ENCODE measurements at regions not wholly inside any gene's neighbourhood (a gene's known extent, or its start where the extent isn't known, plus 50 kb on each side); places are given as distances from the start of the nearest gene placed in this dataset.
A peak's percentile ranks its signal among the peaks of the same experiment; 100 is the strongest.

GRCh38 chr1:19591482-19592091 lies 52.5 kb upstream of the NBL1 start:
- Mint-ChIP-seq H3K4me1 (ENCODE audit: low read depth) (peaks cover 9% of the 10 kb centered on the region), H3K4me3 (ENCODE audit: low read depth) (no peak overlapping the region), H3K27me3 (ENCODE audit: low read depth) (peaks cover 6% of the 10 kb centered on the region), H3K27ac (no peak overlapping the region), H3K36me3 (ENCODE audit: low read depth) (no peaks in the 10 kb centered on the region), H3K9me3 (no peaks in the 10 kb centered on the region)
- no peak for DNase-seq (ENCODE audit: low spot score)
- intact Hi-C loops (cut with micrococcal nuclease), result loop anchor here (10.0 kb wide), 1 partner anchor 123 kb away; no protein-coding TSS in a partner anchor

GRCh38 chr1:19585507-19585906 lies 58.6 kb upstream of the NBL1 start:
- no peak for DNase-seq (ENCODE audit: low spot score)
- Mint-ChIP-seq H3K9me3 (no peaks in the 10 kb centered on the region), H3K27me3 (ENCODE audit: low read depth) (peaks cover 2% of the 10 kb centered on the region), H3K27ac (no peak overlapping the region), H3K4me3 (ENCODE audit: low read depth) (no peak overlapping the region), H3K4me1 (ENCODE audit: low read depth) (peaks cover 10% of the 10 kb centered on the region), H3K36me3 (ENCODE audit: low read depth) (no peaks in the 10 kb centered on the region)
- intact Hi-C loops (cut with micrococcal nuclease), result no loop called here

- peaks cover 8% of the 10 kb centered on the region for H3K27me3 Mint-ChIP-seq (ENCODE audit: low read depth)
- no peak overlapping the region for H3K27ac Mint-ChIP-seq
- peaks cover 11% of the 10 kb centered on the region for H3K4me1 Mint-ChIP-seq (ENCODE audit: low read depth)
- peak; percentile 63 for DNase-seq (ENCODE audit: low spot score)
- H3K36me3 Mint-ChIP-seq (ENCODE audit: low read depth), result no peaks in the 10 kb centered on the region
- H3K4me3 Mint-ChIP-seq (ENCODE audit: low read depth), result no peak overlapping the region
- intact Hi-C loops (cut with micrococcal nuclease), result loop anchor here (1.0 to 5.0 kb wide), 3 partner anchors 95 to 240 kb away; no protein-coding TSS in a partner anchor
- H3K9me3 Mint-ChIP-seq, result no peaks in the 10 kb centered on the region
These were observed 61.8 kb upstream of the NBL1 start for GRCh38 chr1:19582318-19582717.

GRCh38 chr1:19581381-19581780 lies 62.7 kb upstream of the NBL1 start:
- no peak for DNase-seq (ENCODE audit: low spot score)
- Mint-ChIP-seq H3K36me3 (ENCODE audit: low read depth) (no peaks in the 10 kb centered on the region), H3K4me3 (ENCODE audit: low read depth) (no peak overlapping the region), H3K9me3 (no peaks in the 10 kb centered on the region), H3K27ac (no peak overlapping the region), H3K4me1 (ENCODE audit: low read depth) (peaks cover 11% of the 10 kb centered on the region), H3K27me3 (ENCODE audit: low read depth) (peaks cover 11% of the 10 kb centered on the region)
- intact Hi-C loops (cut with micrococcal nuclease), result loop anchor here (5.0 kb wide), 1 partner anchor 239 kb away; no protein-coding TSS in a partner anchor

GRCh38 chr1:19577561-19577960 lies 66.5 kb upstream of the NBL1 start:
- intact Hi-C loops (cut with micrococcal nuclease), result no loop called here
- peaks cover 21% of the 10 kb centered on the region for H3K27me3 Mint-ChIP-seq (ENCODE audit: low read depth)

GRCh38 chr1:19577036-19577435 lies 67.1 kb upstream of the NBL1 start:
- Mint-ChIP-seq H3K4me1 (ENCODE audit: low read depth) (peaks cover 7% of the 10 kb centered on the region), H3K27me3 (ENCODE audit: low read depth) (peaks cover 26% of the 10 kb centered on the region), H3K9me3 (no peaks in the 10 kb centered on the region), H3K27ac (no peak overlapping the region), H3K4me3 (ENCODE audit: low read depth) (no peak overlapping the region), H3K36me3 (ENCODE audit: low read depth) (no peaks in the 10 kb centered on the region)
- no peak for DNase-seq (ENCODE audit: low spot score)
- intact Hi-C loops (cut with micrococcal nuclease), result no loop called here

More at GRCh38 chr1:19577561-19577960, 66.5 kb upstream of the NBL1 start:
- Mint-ChIP-seq H3K4me3 (ENCODE audit: low read depth) (no peak overlapping the region), H3K36me3 (ENCODE audit: low read depth) (no peaks in the 10 kb centered on the region), H3K4me1 (ENCODE audit: low read depth) (peaks cover 11% of the 10 kb centered on the region), H3K9me3 (no peaks in the 10 kb centered on the region), H3K27ac (no peak overlapping the region)
- no peak for DNase-seq (ENCODE audit: low spot score)

GRCh38 chr1:19569786-19570185 lies 74.3 kb upstream of the NBL1 start:
- H3K4me1 Mint-ChIP-seq (ENCODE audit: low read depth), result no peaks in the 10 kb centered on the region
- H3K36me3 Mint-ChIP-seq (ENCODE audit: low read depth), result no peaks in the 10 kb centered on the region
- H3K27ac Mint-ChIP-seq, result no peak overlapping the region
- no peaks in the 10 kb centered on the region for H3K9me3 Mint-ChIP-seq
- no peak overlapping the region for H3K4me3 Mint-ChIP-seq (ENCODE audit: low read depth)
- no peak for DNase-seq (ENCODE audit: low spot score)
- intact Hi-C loops (cut with micrococcal nuclease), result no loop called here
- peaks cover 23% of the 10 kb centered on the region for H3K27me3 Mint-ChIP-seq (ENCODE audit: low read depth)

- DNase-seq (ENCODE audit: low spot score), result no peak
- Mint-ChIP-seq H3K4me1 (ENCODE audit: low read depth) (no peaks in the 10 kb centered on the region), H3K27ac (no peak overlapping the region), H3K36me3 (ENCODE audit: low read depth) (no peaks in the 10 kb centered on the region), H3K9me3 (no peaks in the 10 kb centered on the region), H3K4me3 (ENCODE audit: low read depth) (no peak overlapping the region), H3K27me3 (ENCODE audit: low read depth) (peaks cover 15% of the 10 kb centered on the region)
- intact Hi-C loops (cut with micrococcal nuclease), result no loop called here
These were observed 77.1 kb upstream of the NBL1 start for GRCh38 chr1:19567041-19567440.

- H3K36me3 Mint-ChIP-seq (ENCODE audit: low read depth), result no peaks in the 10 kb centered on the region
- peaks cover 7% of the 10 kb centered on the region for H3K27me3 Mint-ChIP-seq (ENCODE audit: low read depth)
- intact Hi-C loops (cut with micrococcal nuclease), result no loop called here
- H3K4me3 Mint-ChIP-seq (ENCODE audit: low read depth), result no peak overlapping the region
- H3K9me3 Mint-ChIP-seq, result no peaks in the 10 kb centered on the region
- H3K27ac Mint-ChIP-seq, result no peak overlapping the region
- H3K4me1 Mint-ChIP-seq (ENCODE audit: low read depth), result peaks cover 6% of the 10 kb centered on the region
- no peak for DNase-seq (ENCODE audit: low spot score)
These were observed 79.0 kb upstream of the CAPZB start for GRCh38 chr1:19564366-19564765.

- Mint-ChIP-seq H3K27ac (no peak overlapping the region), H3K4me3 (ENCODE audit: low read depth) (no peak overlapping the region)
- intact Hi-C loops (cut with micrococcal nuclease), result no loop called here
These were observed 78.2 kb upstream of the CAPZB start for GRCh38 chr1:19563324-19564097.

GRCh38 chr1:19562847-19563246 lies 77.5 kb upstream of the CAPZB start:
- H3K27ac Mint-ChIP-seq, result no peak overlapping the region

More at GRCh38 chr1:19563324-19564097, 78.2 kb upstream of the CAPZB start:
- no peaks in the 10 kb centered on the region for H3K36me3 Mint-ChIP-seq (ENCODE audit: low read depth)
- H3K9me3 Mint-ChIP-seq, result no peaks in the 10 kb centered on the region
- peaks cover 10% of the 10 kb centered on the region for H3K4me1 Mint-ChIP-seq (ENCODE audit: low read depth)
- no peak for DNase-seq (ENCODE audit: low spot score)
- H3K27me3 Mint-ChIP-seq (ENCODE audit: low read depth), result peaks cover 7% of the 10 kb centered on the region

GRCh38 chr1:19560480-19560879 lies 75.1 kb upstream of the CAPZB start:
- intact Hi-C loops (cut with micrococcal nuclease), result no loop called here
- Mint-ChIP-seq H3K9me3 (no peaks in the 10 kb centered on the region), H3K27me3 (ENCODE audit: low read depth) (peaks cover 20% of the 10 kb centered on the region), H3K36me3 (ENCODE audit: low read depth) (no peaks in the 10 kb centered on the region), H3K4me3 (ENCODE audit: low read depth) (no peak overlapping the region), H3K4me1 (ENCODE audit: low read depth) (peaks cover 15% of the 10 kb centered on the region), H3K27ac (no peak overlapping the region)
- DNase-seq (ENCODE audit: low spot score), result no peak

More at GRCh38 chr1:19562847-19563246, 77.5 kb upstream of the CAPZB start:
- Mint-ChIP-seq H3K4me3 (ENCODE audit: low read depth) (no peak overlapping the region), H3K27me3 (ENCODE audit: low read depth) (peaks cover 13% of the 10 kb centered on the region), H3K4me1 (ENCODE audit: low read depth) (peaks cover 13% of the 10 kb centered on the region), H3K9me3 (no peaks in the 10 kb centered on the region), H3K36me3 (ENCODE audit: low read depth) (no peaks in the 10 kb centered on the region)
- intact Hi-C loops (cut with micrococcal nuclease), result no loop called here
- DNase-seq (ENCODE audit: low spot score), result no peak

GRCh38 chr1:19559641-19560040 lies 74.3 kb upstream of the CAPZB start:
- Mint-ChIP-seq H3K9me3 (no peaks in the 10 kb centered on the region), H3K27ac (no peak overlapping the region), H3K27me3 (ENCODE audit: low read depth) (peaks cover 23% of the 10 kb centered on the region), H3K4me1 (ENCODE audit: low read depth) (peaks cover 15% of the 10 kb centered on the region), H3K4me3 (ENCODE audit: low read depth) (no peak overlapping the region), H3K36me3 (ENCODE audit: low read depth) (no peaks in the 10 kb centered on the region)
- intact Hi-C loops (cut with micrococcal nuclease), result no loop called here
- DNase-seq (ENCODE audit: low spot score), result no peak

Data from activated T-helper 2 cell treated with anti-CD3 and anti-CD28 coated beads, Interferon-gamma antibody, Interleukin-2, Interleukin-4, amounts not matched to agents 10 μg/mL and 5 μg/mL and 100 μg/mL, durations not matched to agents 14 hours and 24 hours and 36 hours (primary cell).